Endothelial cell of umbilical vein (primary cell): ENCODE measurements at regions not wholly inside any gene's neighbourhood (a gene's known extent, or its start where the extent isn't known, plus 50 kb on each side); places are given as distances from the start of the nearest gene placed in this dataset.

Experiments used
- BruUV-seq: library from RNA; stranded (reverse); fragments of 400-500 nt; replicated peaks from 2 replicates; lab custom pipeline; 2021; lab: Mats Ljungman, UMichigan
- CTCF ChIA-PET: fragments of 300-600, 350-600 bp; sonication (Branson Sonifier 250); formaldehyde crosslinking; loops from one replicate; lab custom pipeline; 2021; ENCODE audit warnings: antibody characterized with exemption, inconsistent platforms; lab: Charles Lee
- POLR2A ChIA-PET: fragments of 300-600, 350-600 bp; sonication (Branson Sonifier 250); formaldehyde crosslinking; loops from one replicate; lab custom pipeline; 2021; ENCODE audit warnings: antibody characterized with exemption, inconsistent platforms; lab: Charles Lee
- DNase-seq: peaks from one replicate; pipeline ENCODE4 v3.0.0-alpha.2; 2011; ENCODE audit warnings: low read depth, low spot score
- FAIRE-seq: peaks from 2 replicates; lab custom pipeline; 2011; peaks lifted over from hg19 to GRCh38; lab: Jason Lieb, UNC
- H2AFZ ChIP-seq: 2 replicates; pipeline ENCODE4 v1.6.0; 2012; ENCODE audit warnings: low read depth, low read length, control low read depth, inconsistent platforms
- H3K27ac ChIP-seq: 2 replicates; pipeline ENCODE4 v1.5.1; 2011; ENCODE audit warnings: low read depth, mild to moderate bottlenecking, control low read depth, low read length, moderate library complexity; ENCODE audit not compliant: insufficient read depth
- H3K27me3 ChIP-seq, 2 experiments: 2 replicates each; pipeline versions ENCODE4 v1.6.0 to v1.6.1; 2011; ENCODE audit warnings: low read length in 2 of 2, mixed read lengths in 1 of 2; ENCODE audit not compliant: control insufficient read depth in 2 of 2, insufficient read depth in 2 of 2
- H3K36me3 ChIP-seq, 2 experiments: 2 replicates in 1 of 2; 3 replicates in 1 of 2; pipeline ENCODE4 v1.5.1; 2011; ENCODE audit warnings: low read length in 2 of 2, mild to moderate bottlenecking in 1 of 2, moderate library complexity in 1 of 2; ENCODE audit not compliant: control insufficient read depth in 2 of 2, insufficient read depth in 2 of 2; ENCODE audit errors: extremely low read depth in 1 of 2
- H3K4me1 ChIP-seq: 3 replicates; pipeline ENCODE4 v1.5.1; 2011; ENCODE audit warnings: mild to moderate bottlenecking, low read length; ENCODE audit not compliant: control insufficient read depth, insufficient read depth; ENCODE audit errors: extremely low read depth
- H3K4me2 ChIP-seq: 2 replicates; pipeline ENCODE4 v1.6.1; 2011; ENCODE audit warnings: low read length, control low read depth, mixed read lengths; ENCODE audit not compliant: insufficient read depth
- H3K4me3 ChIP-seq, 3 experiments: fragments of 200-600 bp in 1 of 3; sonication (generic), shearing (Covaris generic) in 1 of 3; replicated peaks in 1 of 3; 2 replicates each; pipeline ENCODE4 v1.5.1; 2011 to 2016; ENCODE audit warnings: control low read depth in 3 of 3, low read length in 3 of 3, mild to moderate bottlenecking in 2 of 3, inconsistent platforms in 1 of 3, low read depth in 1 of 3, moderate library complexity in 1 of 3; ENCODE audit not compliant: insufficient read depth in 1 of 3
- H3K79me2 ChIP-seq: 2 replicates; pipeline ENCODE4 v1.6.0; 2012; ENCODE audit warnings: low read length, inconsistent platforms; ENCODE audit not compliant: control insufficient read depth, insufficient read depth
- H3K9ac ChIP-seq: replicated peaks from 2 replicates; pipeline ENCODE3; 2011; ENCODE audit warnings: low read length, control low read depth; ENCODE audit not compliant: insufficient read depth; ENCODE audit errors: extremely low read depth
- H3K9me1 ChIP-seq: replicated peaks from 3 replicates; pipeline ENCODE4 v1.6.0; 2011; ENCODE audit warnings: mild to moderate bottlenecking, low read length; ENCODE audit not compliant: control insufficient read depth, insufficient read depth; ENCODE audit errors: extremely low read depth
- H3K9me3 ChIP-seq: replicated peaks from 2 replicates; pipeline ENCODE4 v1.5.1; 2012; ENCODE audit warnings: low read length, inconsistent platforms; ENCODE audit not compliant: control insufficient read depth, insufficient read depth
- H4K20me1 ChIP-seq: replicated peaks from 2 replicates; pipeline ENCODE3; 2011; ENCODE audit warnings: mild to moderate bottlenecking, low read length; ENCODE audit not compliant: control insufficient read depth, insufficient read depth; ENCODE audit errors: extremely low read depth
- MAX ChIP-seq: IDR thresholded peaks from 2 replicates; pipeline ENCODE4 v1.6.1; 2011; ENCODE audit not compliant: insufficient read depth, insufficient read length
- dilution Hi-C: fragments of 300-500 bp; cut with MboI; formaldehyde crosslinking; loops from one replicate; pipeline ENCODE4 v1.15.0; 2019; ENCODE audit warnings: low sequenced_read_pairs; ENCODE audit not compliant: extremely low pct_ligation_motif_present
- intact Hi-C: fragments of 100-400 bp; cut with micrococcal nuclease; formaldehyde crosslinking; loops from one replicate; pipeline ENCODE4 v1.10.0; 2022

- dilution Hi-C loops (no loop called here), intact Hi-C loops (no loop called here)
- DNase-seq (no peak), FAIRE-seq (no peak)
- Histone ChIP-seq H3K27me3 (no peaks in the 10 kb centered on the region), H3K4me1 (no peaks in the 10 kb centered on the region), H3K9ac (no peak overlapping the region), H4K20me1 (no peaks in the 10 kb centered on the region), H3K4me3 (no peak overlapping the region), H3K27ac (no peak overlapping the region), H3K4me2 (no peak overlapping the region), H3K79me2 (no peaks in the 10 kb centered on the region), H3K9me1 (no peaks in the 10 kb centered on the region), H2AFZ (no peak overlapping the region), H3K9me3 (peaks cover 4% of the 10 kb centered on the region), H3K36me3 (no peaks in the 10 kb centered on the region)
- POLR2A ChIA-PET = no interaction called here
- no TSS peak for BruUV-seq
- no peak for TF ChIP-seq MAX
- CTCF ChIA-PET = interaction anchor here (1.6 kb wide), 1 partner anchor 103 kb away, joined by 3 read pairs; no protein-coding TSS in a partner anchor
Measured at GRCh38 chr5:6976971-6977370, 263.7 kb downstream of the TENT4A start.

GRCh38 chr5:6979061-6979460 lies 265.8 kb downstream of the TENT4A start:
- no TSS peak for BruUV-seq
- Histone ChIP-seq H3K4me1 (no peaks in the 10 kb centered on the region), H3K27ac (no peak overlapping the region), H3K36me3 (no peaks in the 10 kb centered on the region), H3K27me3 (no peaks in the 10 kb centered on the region), H3K9me1 (no peaks in the 10 kb centered on the region), H2AFZ (no peak overlapping the region), H3K4me3 (no peak overlapping the region), H4K20me1 (no peaks in the 10 kb centered on the region), H3K9ac (no peak overlapping the region), H3K9me3 (peaks cover 1% of the 10 kb centered on the region), H3K79me2 (no peaks in the 10 kb centered on the region), H3K4me2 (no peak overlapping the region)
- ChIA-PET CTCF (no interaction called here), POLR2A (no interaction called here)
- dilution Hi-C loops (no loop called here), intact Hi-C loops (no loop called here)
- DNase-seq (no peak), FAIRE-seq (no peak)
- TF ChIP-seq MAX = no peak
